HG02981 (cell line): ENCODE measurements at regions not wholly inside any gene's neighbourhood (a gene's known extent, or its start where the extent isn't known, plus 50 kb on each side); places are given as distances from the start of the nearest gene placed in this dataset.
"Not testable (repeated sequence)": the region's sequence is repeated elsewhere in the genome, so short reads cannot be mapped to it uniquely, and the experiment has no call there.

Experiments
- ATAC-seq: cut with Tn5 transposase; IDR thresholded peaks from one replicate; pipeline ENCODE4 v1.9.1; 2021; ENCODE audit warnings: mild to moderate bottlenecking, moderate library complexity; ENCODE audit not compliant: unreplicated experiment

- ATAC-seq: no peak
Measured at GRCh38 chr12:42932936-42933335, 343.4 kb upstream of the PRICKLE1 start.

- ATAC-seq: no peak
Measured at GRCh38 chr12:42926232-42926631, 336.7 kb upstream of the PRICKLE1 start.

GRCh38 chr12:42924482-42924881 lies 334.9 kb upstream of the PRICKLE1 start:
- ATAC-seq: no peak

- no peak for ATAC-seq
Measured at GRCh38 chr12:42923583-42923982, 334.0 kb upstream of the PRICKLE1 start.

- no peak for ATAC-seq
Measured at GRCh38 chr12:42923156-42923555, 333.6 kb upstream of the PRICKLE1 start.

- no peak for ATAC-seq
Measured at GRCh38 chr12:42922505-42922850, 332.9 kb upstream of the PRICKLE1 start.

GRCh38 chr12:42921741-42922504 lies 332.4 kb upstream of the PRICKLE1 start:
- ATAC-seq: no peak

- no peak for ATAC-seq
Measured at GRCh38 chr12:42919691-42920090, 330.1 kb upstream of the PRICKLE1 start.

- ATAC-seq: no peak
Measured at GRCh38 chr12:42918443-42918842, 328.9 kb upstream of the PRICKLE1 start.

- ATAC-seq: no peak
Measured at GRCh38 chr12:42916143-42916542, 326.6 kb upstream of the PRICKLE1 start.

- ATAC-seq: no peak
Measured at GRCh38 chr12:42915426-42915825, 325.9 kb upstream of the PRICKLE1 start.

- ATAC-seq: no peak
Measured at GRCh38 chr12:42912367-42912766, 322.8 kb upstream of the PRICKLE1 start.

GRCh38 chr12:42910656-42911055 lies 321.1 kb upstream of the PRICKLE1 start:
- no peak for ATAC-seq

- no peak for ATAC-seq
Measured at GRCh38 chr12:42908712-42909111, 319.2 kb upstream of the PRICKLE1 start.

- not testable (repeated sequence) for ATAC-seq
Measured at GRCh38 chr12:42906801-42907200, 317.3 kb upstream of the PRICKLE1 start.

GRCh38 chr12:42905419-42905705 lies 315.8 kb upstream of the PRICKLE1 start:
- no peak for ATAC-seq

GRCh38 chr12:42904683-42905418 lies 315.3 kb upstream of the PRICKLE1 start:
- no peak for ATAC-seq

GRCh38 chr12:42903736-42904135 lies 314.2 kb upstream of the PRICKLE1 start:
- no peak for ATAC-seq

- ATAC-seq: no peak
Measured at GRCh38 chr12:42902001-42902400, 312.5 kb upstream of the PRICKLE1 start.

GRCh38 chr12:42893803-42894202 lies 304.3 kb upstream of the PRICKLE1 start:
- ATAC-seq: no peak

- no peak for ATAC-seq
Measured at GRCh38 chr12:42892702-42893551, 303.4 kb upstream of the PRICKLE1 start.

- no peak for ATAC-seq
Measured at GRCh38 chr12:42887657-42888056, 298.1 kb upstream of the PRICKLE1 start.
